D721Med (cell line): ENCODE measurements at regions not wholly inside any gene's neighbourhood (a gene's known extent, or its start where the extent isn't known, plus 50 kb on each side); places are given as distances from the start of the nearest gene placed in this dataset.
"Not testable (repeated sequence)": the region's sequence is repeated elsewhere in the genome, so short reads cannot be mapped to it uniquely, and the experiment has no call there.

Source experiments
- DNase-seq: peaks from one replicate; pipeline ENCODE4 v3.0.0; 2011; ENCODE audit warnings: low spot score; ENCODE audit not compliant: insufficient read length
- FAIRE-seq: peaks from 2 replicates; lab custom pipeline; 2011; peaks lifted over from hg19 to GRCh38; lab: Jason Lieb, UNC
- CTCF ChIP-seq: IDR thresholded peaks from 2 replicates; pipeline ENCODE4 v1.5.1; 2012; ENCODE audit warnings: mild to moderate bottlenecking, control low read depth; ENCODE audit not compliant: insufficient read depth; ENCODE audit errors: missing control alignments

- no peak for FAIRE-seq
- TF ChIP-seq CTCF = no peak
- no peak for DNase-seq
These were observed 202.1 kb downstream of the MBL2 start for GRCh38 chr10:52570490-52570889.

- no peak for FAIRE-seq
- DNase-seq = no peak
- TF ChIP-seq CTCF = no peak
These were observed 201.6 kb downstream of the MBL2 start for GRCh38 chr10:52571018-52571417.

- no peak for TF ChIP-seq CTCF
- no peak for DNase-seq
- FAIRE-seq = no peak
These were observed 200.9 kb downstream of the MBL2 start for GRCh38 chr10:52571516-52572182.

GRCh38 chr10:52573347-52573746 lies 199.2 kb downstream of the MBL2 start:
- TF ChIP-seq CTCF = no peak
- DNase-seq (no peak), FAIRE-seq (no peak)

- no peak for TF ChIP-seq CTCF
- FAIRE-seq = no peak
- no peak for DNase-seq
These were observed 197.9 kb downstream of the MBL2 start for GRCh38 chr10:52574697-52575096.

- TF ChIP-seq CTCF = no peak
- DNase-seq (no peak), FAIRE-seq (no peak)
These were observed 195.5 kb downstream of the MBL2 start for GRCh38 chr10:52577047-52577446.

GRCh38 chr10:52578871-52579405 lies 193.6 kb downstream of the MBL2 start:
- DNase-seq = no peak
- FAIRE-seq = no peak
- no peak for TF ChIP-seq CTCF

- FAIRE-seq, DNase-seq: not testable (repeated sequence)
These were observed 190.9 kb downstream of the MBL2 start for GRCh38 chr10:52581636-52582035.
